CD4-positive, alpha-beta T cell (primary cell): ENCODE measurements at regions not wholly inside any gene's neighbourhood (a gene's known extent, or its start where the extent isn't known, plus 50 kb on each side); places are given as distances from the start of the nearest gene placed in this dataset.

Source experiments
- ATAC-seq: fragments of 200-7000 bp; cut with Tn5 transposase; one replicate; pipeline ENCODE4 v1.10.0; 2022; ENCODE audit warnings: mild to moderate bottlenecking; ENCODE audit not compliant: poor library complexity
- CTCF ChIA-PET: fragments of 350-600 bp; sonication (Branson Sonifier 250); formaldehyde crosslinking; loops from one replicate; lab custom pipeline; 2021; ENCODE audit warnings: antibody characterized with exemption, inconsistent platforms; lab: Charles Lee
- POLR2A ChIA-PET: fragments of 350-600 bp; sonication (Branson Sonifier 250); formaldehyde crosslinking; loops from one replicate; lab custom pipeline; 2021; ENCODE audit warnings: antibody characterized with exemption, inconsistent platforms; lab: Charles Lee
- DNase-seq, 14 experiments: peaks; one replicate each; pipeline ENCODE4 v3.0.0-alpha.2; 2013 to 2020; ENCODE audit warnings: mixed read lengths in 2 of 14
- H3K27ac ChIP-seq, 2 donors: one replicate each; pipeline versions ENCODE4 v1.5.1 to v1.7.0; 2013; ENCODE audit warnings: low read length in 2 of 2, low read depth in 1 of 2, mild to moderate bottlenecking in 1 of 2
- H3K27me3 ChIP-seq, 2 experiments: 1 replicate in 1 of 2; 2 replicates in 1 of 2; pipeline versions ENCODE4 v1.6.1 to v1.7.0; 2013; ENCODE audit warnings: low read length in 2 of 2, control low read depth in 1 of 2, mild to moderate bottlenecking in 1 of 2, moderate library complexity in 1 of 2; ENCODE audit not compliant: insufficient read depth in 2 of 2, control insufficient read depth in 1 of 2
- H3K36me3 ChIP-seq: one replicate; pipeline ENCODE4 v1.6.1; 2013; ENCODE audit warnings: low read length, control low read depth; ENCODE audit not compliant: insufficient read depth
- H3K4me1 ChIP-seq: one replicate; pipeline ENCODE4 v1.6.1; 2013; ENCODE audit warnings: low read length, control low read depth; ENCODE audit not compliant: insufficient read depth
- H3K4me3 ChIP-seq: one replicate; pipeline ENCODE4 v1.5.1; 2013; ENCODE audit warnings: mild to moderate bottlenecking, low read length, moderate library complexity
- H3K9me3 ChIP-seq, 2 experiments: 1 replicate in 1 of 2; 2 replicates in 1 of 2; pipeline versions ENCODE4 v1.6.1 to v1.7.0; 2013; ENCODE audit warnings: low read length in 2 of 2, mild to moderate bottlenecking in 2 of 2, control low read depth in 1 of 2, moderate library complexity in 1 of 2; ENCODE audit not compliant: control insufficient read depth in 1 of 2, insufficient read depth in 1 of 2
- H3K27ac Mint-ChIP-seq: one replicate; pipeline ENCODE4 v1.8.0; 2020; ENCODE audit warnings: mixed read lengths
- H3K27me3 Mint-ChIP-seq: one replicate; pipeline ENCODE4 v1.8.0; 2021; ENCODE audit warnings: mixed read lengths
- H3K36me3 Mint-ChIP-seq: one replicate; pipeline ENCODE4 v1.8.0; 2021; ENCODE audit warnings: low read depth, mixed read lengths
- H3K4me1 Mint-ChIP-seq: one replicate; pipeline ENCODE4 v1.8.0; 2021; ENCODE audit warnings: low read depth, mixed read lengths
- H3K4me3 Mint-ChIP-seq: one replicate; pipeline ENCODE4 v1.8.0; 2020; ENCODE audit warnings: mild to moderate bottlenecking, mixed read lengths
- H3K9me3 Mint-ChIP-seq: one replicate; pipeline ENCODE4 v1.8.0; 2020; ENCODE audit warnings: mixed read lengths
- intact Hi-C, 2 experiments: fragments of 100-400 bp; cut with DNase I in 1 of 2; cut with micrococcal nuclease in 1 of 2; formaldehyde crosslinking; loops; one replicate each; pipeline versions ENCODE4 v1.15.1 to v1.9.0; 2023 to 2025; cut with DNase I, micrococcal nuclease
- TF ChIP-seq, protein P1 (sequence below): fragments of 200-600 bp; IDR thresholded peaks from one replicate; pipeline ENCODE4 v1.8.0; 2022; ENCODE audit warnings: antibody characterized with exemption, mild to moderate bottlenecking

DNA sequence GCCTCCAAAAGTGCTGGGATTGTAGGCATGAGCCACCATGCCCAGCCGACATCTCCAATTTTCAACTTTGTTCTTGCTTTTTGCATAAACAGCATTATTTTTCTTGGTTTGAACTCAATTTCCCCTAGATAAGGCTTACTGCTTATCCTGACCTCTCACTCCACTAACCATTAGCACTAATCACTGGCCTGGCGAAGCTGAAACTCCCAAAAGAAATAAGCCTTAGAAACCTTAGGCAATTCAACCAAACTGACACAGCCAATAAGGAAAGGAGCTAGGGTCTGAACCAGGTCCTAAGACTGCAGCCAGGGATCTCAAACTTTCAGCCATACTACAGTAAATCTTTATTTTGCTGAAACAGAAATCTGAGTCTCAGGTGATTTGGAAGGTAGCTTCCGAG lies 448.0 kb downstream of the RMST start:
- Mint-ChIP-seq H3K9me3 (no peaks in the 10 kb centered on the region), H3K4me1 (no peaks in the 10 kb centered on the region), H3K4me3 (no peak overlapping the region), H3K27ac (no peak overlapping the region), H3K36me3 (no peaks in the 10 kb centered on the region), H3K27me3 (no peaks in the 10 kb centered on the region)
- CTCF ChIA-PET: no interaction called here
- intact Hi-C loops: no loop called here
- POLR2A ChIA-PET: no interaction called here
- ATAC-seq: no peak
- Histone ChIP-seq H3K4me1 (no peaks in the 10 kb centered on the region), H3K9me3 (no peaks in the 10 kb centered on the region), H3K27me3 (no peaks in the 10 kb centered on the region), H3K27ac (no peak overlapping the region), H3K4me3 (no peak overlapping the region), H3K36me3 (no peaks in the 10 kb centered on the region)
- TF ChIP-seq, protein P1, sequence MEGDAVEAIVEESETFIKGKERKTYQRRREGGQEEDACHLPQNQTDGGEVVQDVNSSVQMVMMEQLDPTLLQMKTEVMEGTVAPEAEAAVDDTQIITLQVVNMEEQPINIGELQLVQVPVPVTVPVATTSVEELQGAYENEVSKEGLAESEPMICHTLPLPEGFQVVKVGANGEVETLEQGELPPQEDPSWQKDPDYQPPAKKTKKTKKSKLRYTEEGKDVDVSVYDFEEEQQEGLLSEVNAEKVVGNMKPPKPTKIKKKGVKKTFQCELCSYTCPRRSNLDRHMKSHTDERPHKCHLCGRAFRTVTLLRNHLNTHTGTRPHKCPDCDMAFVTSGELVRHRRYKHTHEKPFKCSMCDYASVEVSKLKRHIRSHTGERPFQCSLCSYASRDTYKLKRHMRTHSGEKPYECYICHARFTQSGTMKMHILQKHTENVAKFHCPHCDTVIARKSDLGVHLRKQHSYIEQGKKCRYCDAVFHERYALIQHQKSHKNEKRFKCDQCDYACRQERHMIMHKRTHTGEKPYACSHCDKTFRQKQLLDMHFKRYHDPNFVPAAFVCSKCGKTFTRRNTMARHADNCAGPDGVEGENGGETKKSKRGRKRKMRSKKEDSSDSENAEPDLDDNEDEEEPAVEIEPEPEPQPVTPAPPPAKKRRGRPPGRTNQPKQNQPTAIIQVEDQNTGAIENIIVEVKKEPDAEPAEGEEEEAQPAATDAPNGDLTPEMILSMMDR: no peak
- DNase-seq: no peak

DNA sequence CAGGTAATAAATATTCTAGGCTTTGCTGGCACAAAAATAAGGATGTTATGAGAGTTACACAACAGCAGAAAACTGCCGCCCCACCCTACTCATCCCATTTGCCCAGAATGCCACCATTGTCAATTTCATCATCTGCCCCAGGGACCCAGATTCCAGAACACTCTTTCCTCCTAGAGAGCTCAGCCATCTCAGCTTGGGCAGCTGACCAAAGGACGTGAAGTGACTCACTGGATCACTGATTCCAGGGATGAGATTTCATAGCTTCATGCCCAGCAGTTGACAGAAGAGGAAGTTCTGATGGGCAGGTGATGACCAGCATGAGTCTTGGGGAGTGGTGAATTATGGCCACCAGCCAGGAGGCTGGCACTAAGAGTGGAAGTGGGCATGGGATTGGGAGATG lies 450.3 kb downstream of the RMST start:
- TF ChIP-seq, protein P1: no peak
- no peaks in the 10 kb centered on the region for H3K9me3 Mint-ChIP-seq
- Histone ChIP-seq H3K4me1 (no peaks in the 10 kb centered on the region), H3K36me3 (no peaks in the 10 kb centered on the region), H3K4me3 (no peak overlapping the region), H3K27me3 (no peaks in the 10 kb centered on the region), H3K9me3 (no peaks in the 10 kb centered on the region), H3K27ac (no peak overlapping the region)
- H3K36me3 Mint-ChIP-seq: no peaks in the 10 kb centered on the region
- ATAC-seq: no peak
- no peak overlapping the region for H3K4me3 Mint-ChIP-seq
- intact Hi-C loops: no loop called here
- no peaks in the 10 kb centered on the region for H3K4me1 Mint-ChIP-seq
- no peaks in the 10 kb centered on the region for H3K27me3 Mint-ChIP-seq
- ChIA-PET CTCF (no interaction called here), POLR2A (no interaction called here)
- DNase-seq: no peak
- no peak overlapping the region for H3K27ac Mint-ChIP-seq

DNA sequence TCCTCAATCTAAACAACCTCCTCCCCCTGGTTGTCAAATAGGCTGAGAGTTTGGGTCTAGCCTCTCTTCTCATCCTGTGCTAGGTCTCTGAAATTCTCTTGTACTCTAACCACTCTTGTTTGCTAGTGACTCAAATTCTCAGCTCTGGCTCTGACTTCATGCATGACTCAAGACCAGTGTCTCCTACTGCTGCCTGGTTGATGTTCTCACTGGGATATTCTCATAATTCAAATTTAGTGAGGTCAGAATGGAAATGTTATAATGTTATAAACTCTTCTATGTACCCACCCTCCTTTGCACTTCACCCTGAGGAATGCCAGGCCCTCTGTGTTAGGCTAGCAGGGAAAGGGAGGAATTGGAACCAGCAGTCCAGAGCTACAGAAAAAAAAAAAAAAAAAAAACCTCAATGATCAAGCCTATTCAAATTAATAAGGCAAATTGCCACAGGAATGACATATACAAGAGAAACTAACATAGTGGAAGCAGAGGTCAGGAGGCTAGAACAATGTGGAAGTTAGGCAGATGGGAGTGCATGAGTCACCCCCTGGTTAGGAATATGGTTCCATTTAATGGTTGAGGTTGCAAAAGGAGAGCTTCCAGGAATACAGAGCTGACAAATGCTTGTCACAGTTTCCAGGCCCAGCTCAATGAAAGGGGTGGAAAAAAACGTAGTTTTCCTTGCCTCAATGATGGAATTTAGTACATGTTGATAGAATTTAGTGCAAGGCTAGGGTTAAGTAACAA lies 459.5 kb downstream of the RMST start:
- Histone ChIP-seq H3K27ac (no peak overlapping the region), H3K27me3 (no peaks in the 10 kb centered on the region), H3K4me1 (no peaks in the 10 kb centered on the region), H3K36me3 (no peaks in the 10 kb centered on the region), H3K9me3 (no peaks in the 10 kb centered on the region), H3K4me3 (no peak overlapping the region)
- Mint-ChIP-seq H3K27me3 (no peaks in the 10 kb centered on the region), H3K27ac (no peak overlapping the region), H3K9me3 (peaks cover 4% of the 10 kb centered on the region), H3K4me3 (no peak overlapping the region), H3K4me1 (no peaks in the 10 kb centered on the region), H3K36me3 (no peaks in the 10 kb centered on the region)
- intact Hi-C loops: no loop called here
- CTCF ChIA-PET: interaction anchor here (1.3 kb wide), 1 partner anchor 12 kb away, joined by 3 read pairs; no protein-coding TSS in a partner anchor
- DNase-seq (no peak), ATAC-seq (no peak)
- TF ChIP-seq, protein P1: no peak
- POLR2A ChIA-PET: no interaction called here
